GM19372 (cell line): ENCODE measurements at regions not wholly inside any gene's neighbourhood (a gene's known extent, or its start where the extent isn't known, plus 50 kb on each side); places are given as distances from the start of the nearest gene placed in this dataset.

Experiments
- ATAC-seq: cut with Tn5 transposase; IDR thresholded peaks from one replicate; pipeline ENCODE4 v1.9.1; 2021; ENCODE audit warnings: mild to moderate bottlenecking, low read depth, moderate library complexity; ENCODE audit not compliant: unreplicated experiment

- ATAC-seq, result no peak
These were observed 53.9 kb upstream of the SOX4 start for GRCh38 chr6:21539621-21540100.
